IgD-negative memory B cell (primary cell): ENCODE measurements at regions not wholly inside any gene's neighbourhood (a gene's known extent, or its start where the extent isn't known, plus 50 kb on each side); places are given as distances from the start of the nearest gene placed in this dataset.
A peak's percentile ranks its signal among the peaks of the same experiment; 100 is the strongest.

Experiments
- H3K27ac Mint-ChIP-seq, 3 donors: one replicate each; pipeline ENCODE4 v1.8.0; 2020 to 2022; ENCODE audit warnings: mild to moderate bottlenecking in 3 of 3, mixed read lengths in 3 of 3, moderate library complexity in 1 of 3
- H3K27me3 Mint-ChIP-seq: one replicate; pipeline ENCODE4 v1.8.0; 2021; ENCODE audit warnings: mixed read lengths
- H3K36me3 Mint-ChIP-seq: one replicate; pipeline ENCODE4 v1.8.0; 2020; ENCODE audit warnings: mild to moderate bottlenecking, mixed read lengths
- H3K4me1 Mint-ChIP-seq, 3 donors: one replicate each; pipeline ENCODE4 v1.8.0; 2020 to 2022; ENCODE audit warnings: mixed read lengths in 3 of 3, mild to moderate bottlenecking in 1 of 3
- H3K4me3 Mint-ChIP-seq, 4 donors: one replicate each; pipeline ENCODE4 v1.8.0; 2020 to 2022; ENCODE audit warnings: mild to moderate bottlenecking in 4 of 4, mixed read lengths in 4 of 4, moderate library complexity in 3 of 4
- H3K9me3 Mint-ChIP-seq, 3 donors: one replicate each; pipeline ENCODE4 v1.8.0; 2020 to 2021; ENCODE audit warnings: mixed read lengths in 3 of 3, mild to moderate bottlenecking in 1 of 3

DNA sequence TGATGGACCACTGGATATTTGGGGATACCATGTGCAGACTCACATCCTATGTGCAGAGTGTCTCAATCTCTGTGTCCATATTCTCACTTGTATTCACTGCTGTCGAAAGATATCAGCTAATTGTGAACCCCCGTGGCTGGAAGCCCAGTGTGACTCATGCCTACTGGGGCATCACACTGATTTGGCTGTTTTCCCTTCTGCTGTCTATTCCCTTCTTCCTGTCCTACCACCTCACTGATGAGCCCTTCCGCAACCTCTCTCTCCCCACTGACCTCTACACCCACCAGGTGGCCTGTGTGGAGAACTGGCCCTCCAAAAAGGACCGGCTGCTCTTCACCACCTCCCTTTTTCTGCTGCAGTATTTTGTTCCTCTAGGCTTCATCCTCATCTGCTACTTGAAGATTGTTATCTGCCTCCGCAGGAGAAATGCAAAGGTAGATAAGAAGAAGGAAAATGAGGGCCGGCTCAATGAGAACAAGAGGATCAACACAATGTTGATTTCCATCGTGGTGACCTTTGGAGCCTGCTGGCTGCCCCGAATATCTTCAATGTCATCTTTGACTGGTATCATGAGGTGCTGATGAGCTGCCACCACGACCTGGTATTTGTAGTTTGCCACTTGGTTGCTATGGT, 54.5 kb upstream of the HNRNPA0 start:
- Mint-ChIP-seq H3K27me3 (no peaks in the 10 kb centered on the region), H3K36me3 (peaks cover 10% of the 10 kb centered on the region), H3K9me3 (peaks cover 0 to 2% (median 0%) of the 10 kb centered on the region in 3 donors), H3K27ac (no peak overlapping the region), H3K4me3 (no peak overlapping the region), H3K4me1 (peaks cover 7 to 13% (median 9%) of the 10 kb centered on the region in 3 donors)

DNA sequence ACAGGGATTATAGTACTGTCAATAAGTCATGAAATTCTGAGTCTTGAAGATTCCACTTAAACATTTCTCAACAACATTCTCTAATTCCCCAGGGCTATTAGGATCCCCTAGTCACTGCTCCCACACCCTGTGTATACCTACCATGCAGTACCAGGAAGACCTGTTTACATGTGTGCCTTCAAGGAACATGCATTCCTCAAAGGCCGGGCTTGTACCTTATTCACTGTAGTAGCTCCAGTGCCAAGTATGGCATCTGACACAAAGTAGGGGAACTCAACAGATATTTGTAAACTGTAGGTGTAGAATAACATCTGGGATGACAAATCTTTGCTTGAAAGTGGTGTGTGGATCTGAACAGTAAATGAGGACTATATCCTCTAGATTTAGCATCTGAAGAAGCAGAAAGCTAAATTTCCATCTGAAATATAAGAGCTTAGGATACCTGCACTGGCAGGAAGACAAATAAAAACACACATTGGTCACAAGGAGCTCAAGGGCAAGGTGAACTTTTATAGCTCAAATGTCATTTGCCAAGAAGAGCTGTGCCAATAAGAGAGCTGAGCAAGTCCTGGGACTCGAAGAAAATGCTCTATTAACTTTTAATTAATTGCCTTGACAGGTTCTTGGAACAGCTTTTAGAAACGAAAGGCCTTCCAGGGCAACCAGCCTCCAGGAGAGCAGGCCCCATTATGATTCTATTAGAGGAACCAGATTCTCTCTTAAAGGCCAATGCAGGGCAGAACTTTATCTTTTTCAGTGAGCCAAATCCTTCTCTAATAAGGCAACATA, 52.3 kb upstream of the MYOT start:
- H3K4me3 Mint-ChIP-seq = peak overlapping the region in 1 of 4 donors; percentile 25
- no peaks in the 10 kb centered on the region for H3K4me1 Mint-ChIP-seq
- H3K27me3 Mint-ChIP-seq = no peaks in the 10 kb centered on the region
- H3K36me3 Mint-ChIP-seq = peaks cover 5% of the 10 kb centered on the region
- no peak overlapping the region for H3K27ac Mint-ChIP-seq
- peaks cover 0 to 2% (median 0%) of the 10 kb centered on the region in 3 donors for H3K9me3 Mint-ChIP-seq
